AG04449 (cell line): ENCODE measurements at regions not wholly inside any gene's neighbourhood (a gene's known extent, or its start where the extent isn't known, plus 50 kb on each side); places are given as distances from the start of the nearest gene placed in this dataset.

ENCODE experiments used
- CTCF ChIA-PET: fragments of 350-600 bp; formaldehyde crosslinking; extraction: SDS; loops from one replicate; lab custom pipeline; 2021; ENCODE audit warnings: antibody characterized with exemption; lab: Yijun Ruan, JAX
- POLR2A ChIA-PET: fragments of 400-600, 350-600 bp; formaldehyde crosslinking; extraction: SDS; loops from one replicate; lab custom pipeline; 2020; ENCODE audit warnings: antibody characterized with exemption, inconsistent platforms; lab: Yijun Ruan, JAX
- DNase-seq: peaks from one replicate; pipeline ENCODE4 v3.0.0-alpha.2; 2010; ENCODE audit warnings: low read depth, low spot score
- H3K4me3 ChIP-seq: 2 replicates; pipeline ENCODE4 v1.5.1; 2011; ENCODE audit warnings: low read depth, mild to moderate bottlenecking, control low read depth, low read length
- CTCF ChIP-seq: IDR thresholded peaks from one replicate; pipeline ENCODE4 v1.5.1; 2011; ENCODE audit warnings: mild to moderate bottlenecking, moderate library complexity, low read length, control low read depth, inconsistent platforms; ENCODE audit not compliant: insufficient read depth; ENCODE audit errors: missing control alignments

- no peak overlapping the region for H3K4me3 ChIP-seq
- no peak for DNase-seq
- ChIA-PET POLR2A (no interaction called here), CTCF (interaction anchor here (0.7 kb wide), 1 partner anchor 322 kb away, joined by 3 read pairs; no protein-coding TSS in a partner anchor)
- TF ChIP-seq CTCF: no peak
Observed at GRCh38 chr3:160090653-160091052, 102.0 kb downstream of the IL12A start.

GRCh38 chr3:160091441-160091840, 102.8 kb downstream of the IL12A start:
- no peak overlapping the region for H3K4me3 ChIP-seq
- POLR2A ChIA-PET: no interaction called here
- CTCF ChIA-PET: no interaction called here
- TF ChIP-seq CTCF: no peak
- no peak for DNase-seq

- TF ChIP-seq CTCF: no peak
- ChIA-PET POLR2A (no interaction called here), CTCF (interaction anchor here (1.2 kb wide), 1 partner anchor 14 kb away, joined by 3 read pairs; no protein-coding TSS in a partner anchor)
- DNase-seq: no peak
- no peak overlapping the region for H3K4me3 ChIP-seq
Observed at GRCh38 chr3:160092760-160093159, 104.1 kb downstream of the IL12A start.

GRCh38 chr3:160094562-160094961, 105.9 kb downstream of the IL12A start:
- no peak overlapping the region for H3K4me3 ChIP-seq
- ChIA-PET POLR2A (no interaction called here), CTCF (no interaction called here)
- no peak for TF ChIP-seq CTCF
- DNase-seq: no peak

GRCh38 chr3:160097478-160097877, 108.8 kb downstream of the IL12A start:
- ChIA-PET CTCF (no interaction called here), POLR2A (no interaction called here)
- H3K4me3 ChIP-seq: no peak overlapping the region
- no peak for TF ChIP-seq CTCF
- DNase-seq: no peak

GRCh38 chr3:160098261-160098908, 109.8 kb downstream of the IL12A start:
- CTCF ChIA-PET: no interaction called here
- no peak overlapping the region for H3K4me3 ChIP-seq
- no peak for DNase-seq
- POLR2A ChIA-PET: no interaction called here
- TF ChIP-seq CTCF: no peak
